GM11168 (cell line): ENCODE measurements at regions not wholly inside any gene's neighbourhood (a gene's known extent, or its start where the extent isn't known, plus 50 kb on each side); places are given as distances from the start of the nearest gene placed in this dataset.

ENCODE experiments used
- in situ Hi-C: fragments of 300-500 bp; cut with MboI; formaldehyde crosslinking; loops from one replicate; pipeline ENCODE4 v1.12.0; 2022; ENCODE audit warnings: low sequenced_read_pairs; ENCODE audit not compliant: unreplicated experiment

DNA sequence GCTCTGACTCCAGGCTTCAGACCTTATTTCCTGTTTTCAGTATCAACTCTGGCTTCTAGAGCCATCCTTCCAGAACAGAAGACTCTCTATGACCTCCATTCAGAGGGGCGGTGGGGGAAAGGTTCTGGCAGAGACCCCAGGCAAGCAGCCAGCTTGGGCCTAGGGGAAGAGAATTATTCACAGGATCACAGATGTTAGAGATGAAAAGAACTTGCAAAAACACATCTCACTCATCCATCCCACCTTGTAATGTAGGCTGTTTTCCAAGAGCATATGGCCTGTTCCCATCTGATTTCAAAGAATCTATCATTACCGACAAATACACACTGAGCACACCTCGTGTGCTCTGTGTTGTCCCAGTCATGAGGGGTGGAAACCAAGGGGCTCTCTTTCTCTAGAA is 131.9 kb downstream of the GRIN2B start:
- in situ Hi-C loops, result no loop called here

DNA sequence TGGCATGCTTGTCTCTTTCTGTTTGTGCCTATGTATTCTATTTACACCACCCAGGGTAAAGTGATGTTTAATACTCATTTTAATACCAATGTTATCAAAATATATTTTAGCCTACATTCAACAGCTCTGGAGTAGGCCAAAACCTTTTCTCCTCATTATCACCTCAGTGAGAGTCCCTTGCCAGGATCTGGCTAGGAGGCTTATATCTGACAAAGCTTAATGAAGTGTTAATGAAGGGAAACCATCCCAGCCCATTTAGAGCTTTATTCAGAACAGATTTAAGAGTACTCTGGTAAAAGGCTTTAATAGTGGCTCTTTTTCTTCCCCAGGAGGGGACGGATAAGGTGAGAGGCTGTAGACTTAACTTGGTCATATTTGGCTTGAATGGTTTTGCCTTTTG is 137.6 kb downstream of the GRIN2B start:
- in situ Hi-C loops, result no loop called here

DNA sequence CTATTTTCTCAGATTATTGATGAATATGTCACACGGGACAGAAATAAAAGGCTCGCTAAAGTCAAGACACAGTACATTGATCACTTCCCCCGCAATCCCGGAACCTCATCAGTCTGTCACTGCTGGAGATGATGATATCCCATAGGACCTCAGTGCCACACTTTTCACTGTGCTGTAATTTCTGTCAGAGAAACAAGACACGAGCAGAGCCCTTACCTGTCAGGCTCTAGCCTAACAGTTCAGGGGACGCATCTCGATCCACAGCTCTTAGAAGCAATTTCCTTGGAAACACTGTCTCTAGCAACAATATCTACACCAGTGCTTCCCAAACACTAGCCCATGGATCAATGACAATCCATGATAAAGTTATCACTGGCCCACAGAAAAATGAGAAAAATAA is 140.0 kb downstream of the GRIN2B start:
- in situ Hi-C loops, result no loop called here

DNA sequence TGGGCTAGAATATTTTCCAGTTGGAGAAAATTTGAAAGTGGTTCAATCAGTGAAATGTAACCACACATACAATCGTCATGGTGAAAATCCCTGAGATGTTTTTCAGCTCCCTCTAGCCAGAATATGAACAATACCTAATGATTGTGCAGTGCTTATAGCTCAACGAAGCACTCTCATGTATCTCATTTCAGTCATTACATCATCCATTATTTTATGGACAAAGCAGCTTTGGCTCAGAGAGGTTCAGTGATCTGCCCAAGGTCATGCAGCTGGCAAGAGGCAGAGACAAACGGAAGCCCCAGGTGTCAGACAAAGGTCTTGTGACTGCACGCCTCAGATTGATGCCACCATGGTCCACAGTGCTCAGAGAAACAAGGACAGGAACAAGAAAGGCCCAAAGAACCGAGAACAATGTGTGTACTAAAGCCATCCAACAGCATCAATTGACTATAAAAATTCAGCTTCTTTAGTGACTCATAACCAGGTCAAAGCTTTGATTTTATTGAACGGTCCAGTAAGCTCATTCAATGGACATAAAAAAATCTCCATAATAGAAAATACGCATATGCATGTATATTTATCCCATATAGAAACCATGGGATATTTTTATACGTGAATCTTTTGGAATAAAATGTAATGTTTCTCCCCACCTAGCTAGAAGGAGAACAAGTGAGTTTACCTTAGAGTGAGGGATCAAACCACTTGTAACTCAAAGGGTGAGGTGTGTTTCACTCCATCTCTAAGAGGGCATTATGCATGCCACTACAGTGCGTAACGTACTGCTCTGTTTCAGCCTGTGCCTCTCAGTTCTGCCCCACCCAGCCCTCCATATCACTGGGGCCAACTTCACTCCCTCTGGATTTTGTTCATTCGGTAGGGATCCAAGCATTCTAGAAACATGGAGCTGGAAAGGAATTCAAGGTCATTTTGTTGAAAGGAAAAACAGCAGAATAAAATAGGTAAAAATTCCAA is 141.8 kb downstream of the GRIN2B start:
- in situ Hi-C loops, result no loop called here

DNA sequence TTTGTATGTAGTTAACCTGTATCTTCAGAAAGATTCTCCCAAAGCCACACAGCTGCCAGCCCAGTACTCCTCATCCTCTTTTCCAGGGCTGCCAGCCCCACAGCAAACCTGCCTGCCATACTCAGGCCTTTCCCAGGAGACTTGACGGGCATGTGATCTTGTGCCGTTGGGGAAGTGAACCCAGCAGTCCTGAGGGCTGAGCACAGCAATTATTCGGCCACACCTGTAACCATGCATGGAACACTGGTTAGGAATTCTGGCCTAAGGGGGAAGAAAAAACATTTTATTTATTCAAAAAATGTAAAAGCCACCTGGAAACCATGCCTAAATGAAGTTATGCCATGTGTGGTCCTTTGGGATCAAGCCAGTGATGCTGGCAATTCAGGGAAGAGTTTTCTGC is 145.3 kb downstream of the GRIN2B start:
- in situ Hi-C loops, result no loop called here

DNA sequence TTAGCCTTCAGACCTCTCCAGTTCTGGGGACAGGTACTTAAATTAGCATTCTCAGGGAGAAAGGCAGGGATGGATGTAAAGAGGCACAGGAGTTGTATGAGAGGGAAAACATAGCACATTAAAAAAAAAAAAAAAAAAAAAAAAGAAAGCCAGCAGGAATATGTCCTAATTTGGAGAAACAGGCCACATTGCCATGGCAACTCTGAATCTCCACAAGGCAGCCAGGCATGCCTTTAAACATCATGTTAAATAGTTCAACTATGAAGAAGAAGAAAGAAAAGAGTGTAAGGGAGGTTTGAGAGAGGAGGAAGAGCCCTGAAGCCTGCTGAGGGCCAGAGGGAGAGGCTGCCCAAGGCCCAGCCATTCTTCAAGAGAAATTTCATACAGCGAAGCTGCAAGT is 145.8 kb downstream of the GRIN2B start:
- in situ Hi-C loops, result no loop called here

DNA sequence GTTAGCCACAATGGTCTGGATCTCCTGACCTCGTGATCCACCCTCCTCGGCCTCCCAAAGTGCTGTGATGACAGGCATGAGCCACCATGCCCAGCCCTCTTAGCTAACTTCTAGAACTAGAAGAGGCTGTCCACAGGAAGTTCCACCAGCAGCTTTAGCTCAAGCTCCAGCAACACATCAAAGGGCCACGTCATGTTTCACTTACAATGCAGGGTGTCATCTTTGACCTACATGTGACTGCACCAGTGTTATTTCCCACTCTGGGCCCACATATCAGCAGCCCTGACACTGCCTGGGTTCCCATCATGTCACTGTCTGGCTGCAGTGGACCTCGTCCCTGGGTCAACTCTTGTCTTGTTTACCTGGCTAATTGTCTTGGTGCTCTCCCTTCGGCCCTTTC is 147.2 kb downstream of the GRIN2B start:
- in situ Hi-C loops, result no loop called here

DNA sequence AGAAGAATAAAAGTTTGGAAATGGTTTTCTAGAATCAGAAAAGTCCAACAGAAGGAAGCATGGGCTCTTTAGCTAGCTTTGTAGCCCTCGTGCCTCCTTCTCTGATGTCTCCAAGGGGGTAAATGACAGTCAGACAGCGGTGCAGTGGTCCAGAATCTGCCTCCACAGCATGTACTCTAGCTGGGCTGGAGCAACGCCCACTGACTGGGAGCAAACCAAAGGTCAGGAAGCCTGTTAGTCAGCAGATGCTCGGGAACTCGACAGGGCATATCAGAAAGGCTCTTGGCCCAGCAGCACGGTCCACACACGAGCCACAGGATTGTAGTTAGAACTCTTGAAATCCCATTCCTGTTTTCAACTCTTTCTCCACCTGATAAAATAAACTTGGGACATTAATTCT is 164.3 kb downstream of the GRIN2B start:
- in situ Hi-C loops, result no loop called here

DNA sequence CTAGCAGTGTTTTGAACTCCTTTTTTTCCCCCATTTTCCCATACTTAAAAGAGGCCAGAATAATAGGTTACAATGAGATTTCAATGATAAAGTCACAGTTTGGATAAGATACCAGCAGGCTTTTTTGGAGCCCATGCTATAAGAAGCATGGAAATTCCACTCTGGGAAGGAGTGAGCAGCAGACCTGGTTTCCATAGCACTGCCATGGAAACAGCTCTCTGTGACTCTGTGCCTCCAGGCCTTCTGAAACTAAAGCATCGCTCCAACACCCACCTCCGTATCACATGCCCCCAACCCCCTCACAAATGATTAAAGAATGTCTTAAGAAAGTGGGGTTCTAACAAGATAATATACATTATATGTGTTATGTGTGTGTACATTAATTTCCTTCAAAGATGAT is 165.0 kb downstream of the GRIN2B start:
- in situ Hi-C loops, result no loop called here

DNA sequence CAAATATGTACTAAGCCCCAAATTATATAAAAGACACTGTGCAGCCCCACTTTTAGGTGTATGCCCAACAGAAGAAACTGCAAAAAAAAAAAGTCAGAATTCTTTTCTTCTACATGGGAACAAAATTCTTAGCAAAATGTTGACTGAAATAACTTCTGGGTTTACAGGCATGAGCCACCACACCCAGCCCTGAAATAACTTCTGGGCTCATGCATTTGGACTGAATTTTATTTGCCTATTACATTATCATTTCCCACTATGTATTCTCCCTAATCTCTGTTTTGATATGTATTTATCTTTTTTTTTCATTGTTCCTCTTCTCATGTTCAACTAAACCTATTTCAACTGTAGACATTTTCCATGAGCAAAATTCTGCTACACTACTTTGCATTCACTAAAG is 169.2 kb downstream of the GRIN2B start:
- in situ Hi-C loops, result no loop called here

DNA sequence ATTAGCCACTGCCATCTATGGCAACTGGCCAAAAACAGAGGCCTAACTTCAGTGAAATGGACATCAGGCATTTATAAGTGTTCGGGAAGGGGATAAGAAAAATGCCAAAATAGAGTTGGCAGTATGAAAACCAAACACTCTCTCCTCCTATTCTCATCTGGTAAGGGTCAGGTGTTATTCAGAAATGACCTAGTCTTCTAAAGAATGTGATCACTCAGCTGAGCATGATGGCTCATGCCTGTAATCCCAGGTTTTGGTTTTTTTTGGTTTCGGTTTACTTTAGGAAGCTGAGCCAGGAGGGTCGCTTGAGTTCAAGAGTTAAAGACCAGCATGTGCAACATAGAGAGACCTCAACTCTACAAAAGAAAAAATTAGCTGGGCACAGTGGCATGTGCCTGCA is 170.3 kb downstream of the GRIN2B start:
- in situ Hi-C loops, result no loop called here

DNA sequence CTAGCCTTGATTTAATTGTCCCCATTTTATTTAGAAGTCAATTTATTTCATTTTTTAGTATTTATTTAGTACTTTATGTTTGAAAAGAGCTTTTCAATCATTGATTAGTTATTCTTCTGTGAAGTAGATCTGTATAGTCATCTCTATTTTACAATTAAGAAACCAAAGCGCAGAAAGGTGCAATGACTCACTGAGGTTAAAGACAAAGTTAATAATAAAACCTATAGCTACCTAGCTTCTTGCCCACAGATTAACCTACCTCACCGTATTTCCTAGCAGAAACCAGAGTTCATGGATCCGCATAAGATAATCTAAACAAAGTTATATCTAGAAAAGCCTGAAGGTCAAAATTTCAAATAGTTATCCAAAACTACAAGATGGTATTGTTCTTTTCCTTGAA is 176.4 kb downstream of the GRIN2B start:
- in situ Hi-C loops, result no loop called here

DNA sequence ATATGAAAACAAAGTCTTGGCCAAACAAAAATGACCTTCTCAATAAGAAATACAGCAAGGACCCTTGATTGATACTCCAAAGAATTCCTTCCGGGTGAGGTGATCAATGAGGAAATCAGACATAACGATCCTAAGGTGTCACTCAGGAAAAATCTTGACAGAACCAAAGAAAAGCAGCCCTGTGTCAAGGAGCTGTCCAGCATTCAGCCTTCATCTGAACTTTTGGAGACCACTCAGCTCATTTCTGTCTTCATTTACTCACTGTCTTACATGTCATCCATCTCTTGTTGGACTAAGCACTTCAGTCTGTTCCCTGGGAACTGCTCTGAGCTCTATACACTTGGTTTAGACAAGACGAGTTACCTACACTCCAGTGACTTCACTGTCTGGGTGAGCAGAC is 179.9 kb downstream of the GRIN2B start:
- in situ Hi-C loops, result no loop called here

DNA sequence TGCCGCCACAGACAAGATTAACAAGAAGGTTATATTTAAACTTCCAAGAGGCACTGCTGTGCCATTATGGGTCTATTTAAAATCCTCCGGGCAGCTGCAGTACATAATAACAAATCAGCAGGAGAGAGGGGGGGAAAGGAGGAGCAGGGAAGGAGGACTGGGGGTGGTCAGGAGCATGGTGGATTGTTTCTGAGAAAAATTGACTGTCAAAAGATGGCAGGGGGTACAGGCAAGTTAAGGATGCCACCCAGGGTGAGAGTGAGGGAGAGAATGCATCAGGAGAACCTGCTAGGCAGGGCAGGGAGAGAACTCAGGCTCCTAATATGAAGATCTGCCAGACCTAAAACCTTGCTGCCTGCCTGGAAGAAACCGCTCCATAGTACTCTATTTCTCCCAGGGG is 181.8 kb downstream of the GRIN2B start:
- in situ Hi-C loops, result no loop called here

DNA sequence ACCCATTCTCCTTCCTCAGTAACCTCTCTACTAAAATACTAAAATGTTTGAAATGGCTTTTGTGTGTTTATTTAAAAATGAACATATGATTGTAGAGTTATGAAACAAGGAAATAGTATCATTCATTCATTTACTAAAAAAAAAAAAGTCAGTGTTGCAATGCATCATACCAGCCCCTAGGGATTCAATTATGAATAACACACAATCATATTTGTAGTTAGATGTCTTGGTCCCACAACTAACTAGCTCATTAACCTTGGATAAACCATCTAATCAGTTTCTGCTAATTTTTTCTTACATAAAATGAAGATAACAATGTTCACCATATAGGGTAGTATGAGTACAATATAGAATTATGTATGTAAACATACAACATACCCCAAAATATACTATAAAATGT is 183.2 kb downstream of the GRIN2B start:
- in situ Hi-C loops, result no loop called here

DNA sequence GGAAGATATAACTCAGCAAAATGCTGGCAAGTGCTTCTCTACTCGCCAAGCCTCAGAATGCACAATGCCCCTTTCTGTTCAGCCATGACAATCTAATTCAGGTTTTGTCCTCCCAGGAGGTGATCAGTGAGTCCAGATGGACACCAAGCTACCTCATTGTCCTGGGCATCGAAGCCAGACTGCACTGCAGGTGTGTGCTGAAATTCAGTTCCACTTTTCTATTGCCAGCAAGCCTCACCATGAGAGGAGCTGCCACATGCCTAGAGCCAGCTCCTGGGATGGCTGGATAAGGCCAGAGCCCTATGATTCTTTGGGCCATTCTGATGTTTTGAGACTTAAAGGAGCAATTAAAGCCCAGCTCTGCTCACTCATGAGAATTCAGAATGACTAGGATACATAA is 186.7 kb downstream of the GRIN2B start:
- in situ Hi-C loops, result no loop called here

DNA sequence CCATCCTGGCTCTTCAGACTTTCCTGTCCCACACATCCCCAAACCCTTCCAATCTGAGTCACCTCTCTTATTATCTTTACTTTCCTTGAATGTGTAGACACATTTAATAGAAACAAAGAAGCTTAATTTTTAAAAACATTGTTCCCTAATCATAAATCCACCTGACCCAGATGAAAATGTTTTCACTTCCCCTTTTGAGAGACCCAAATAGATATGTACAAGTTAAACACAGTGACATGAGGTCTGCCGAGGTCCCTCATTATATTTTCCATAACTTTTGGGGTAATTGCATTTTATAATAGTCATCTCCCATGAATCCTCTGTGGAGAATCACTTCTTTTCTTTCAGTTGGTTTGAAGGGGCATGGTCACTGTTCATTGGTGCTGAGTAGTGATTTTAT is 191.1 kb downstream of the GRIN2B start:
- in situ Hi-C loops, result no loop called here

DNA sequence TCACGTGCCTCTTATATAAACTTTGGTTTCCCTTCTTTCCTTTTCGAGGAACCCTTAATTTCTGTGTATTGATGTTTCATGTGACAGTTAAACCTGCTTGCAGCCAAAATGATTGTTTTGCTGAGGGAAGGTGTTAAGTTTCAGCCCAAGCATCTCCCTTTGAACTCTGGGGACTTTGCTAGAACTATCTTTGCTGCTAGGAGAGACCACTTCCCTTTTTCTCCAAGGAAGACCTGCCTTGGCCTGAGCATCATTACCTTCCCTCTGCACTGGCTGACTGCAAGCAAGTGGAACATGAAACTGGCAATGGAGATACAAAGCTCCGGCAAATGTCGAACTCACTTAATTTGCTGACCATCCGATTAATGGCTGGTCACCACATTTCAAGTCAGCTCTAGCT is 192.8 kb downstream of the GRIN2B start:
- in situ Hi-C loops, result no loop called here

DNA sequence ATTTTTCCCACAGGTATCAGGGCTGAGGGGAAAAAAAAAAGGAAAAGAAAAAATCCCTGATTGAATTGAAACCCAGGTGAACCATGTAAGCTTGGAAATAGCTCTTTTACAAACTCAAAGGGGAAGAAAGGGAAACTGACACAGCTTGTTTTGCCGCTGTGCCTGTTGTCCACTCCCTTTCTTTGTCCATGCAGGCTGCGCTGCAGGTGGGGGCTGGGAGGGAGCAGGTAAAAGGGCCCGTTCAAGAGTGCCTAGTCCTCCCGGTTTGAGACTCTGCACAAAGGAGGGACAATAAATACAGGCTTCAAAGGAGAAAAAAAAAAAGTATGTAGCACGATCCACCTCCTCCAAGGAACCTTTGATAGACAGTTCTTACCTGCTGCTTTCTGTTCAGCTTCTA is 194.8 kb downstream of the GRIN2B start:
- in situ Hi-C loops, result no loop called here

DNA sequence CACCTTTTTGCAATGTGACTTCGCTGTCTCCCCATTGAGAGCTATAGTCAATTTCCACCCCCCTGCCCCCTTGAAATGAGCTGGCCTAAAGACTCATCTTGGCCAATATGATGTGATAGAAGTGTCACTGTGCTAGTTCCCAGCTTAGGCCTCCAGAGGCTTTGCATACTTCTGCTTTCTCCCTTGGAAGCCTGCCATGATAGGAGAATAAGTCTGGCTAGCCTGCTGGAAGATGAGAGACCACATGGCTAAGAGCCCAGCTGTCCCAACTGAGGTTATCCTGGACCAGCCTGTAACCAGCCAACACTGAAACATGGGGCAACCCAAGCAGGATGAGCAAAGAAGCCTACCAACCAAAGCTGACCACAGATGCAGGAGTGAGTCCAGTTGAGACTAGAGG is 196.9 kb downstream of the GRIN2B start:
- in situ Hi-C loops, result no loop called here

DNA sequence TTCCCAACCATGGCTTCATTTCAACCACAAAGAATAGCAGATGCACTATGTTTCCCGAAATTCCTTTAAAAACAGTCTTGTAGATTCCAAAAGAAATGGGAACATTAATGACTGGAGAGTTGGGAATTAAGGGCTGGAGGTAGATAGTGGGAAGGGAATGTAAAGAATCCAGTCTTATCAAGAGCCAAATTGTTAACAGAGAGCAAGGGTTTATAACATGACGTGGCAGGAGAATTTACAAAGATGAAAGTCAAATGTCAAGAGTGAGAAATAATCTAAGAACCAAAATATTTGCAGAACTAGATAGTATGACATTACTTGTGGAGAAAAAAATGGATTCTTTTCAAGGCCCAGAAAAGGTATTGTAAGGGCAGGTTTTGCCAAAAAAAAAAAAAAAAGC is 200.9 kb downstream of the GRIN2B start:
- in situ Hi-C loops, result no loop called here

DNA sequence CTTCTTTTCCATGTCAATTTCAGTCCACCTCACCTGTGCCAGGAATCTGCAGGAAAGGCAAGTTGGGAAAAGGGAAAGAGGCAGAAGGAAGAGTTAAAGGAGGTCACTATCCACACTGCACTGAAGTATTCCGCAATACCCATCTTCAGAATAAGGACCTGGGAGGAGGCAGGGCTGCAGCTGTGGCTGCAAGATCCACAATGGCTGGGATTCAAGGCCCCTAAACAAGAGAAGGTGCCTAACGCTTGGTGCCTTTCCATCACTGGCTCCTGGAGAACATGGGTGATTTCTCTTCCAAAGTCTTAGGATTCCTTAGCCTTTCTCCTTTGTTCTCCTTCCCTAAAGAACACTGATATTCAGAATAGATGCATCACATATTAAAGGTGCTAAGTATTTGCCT is 204.0 kb downstream of the GRIN2B start:
- in situ Hi-C loops, result no loop called here
